ENCODE measurements at regions not wholly inside any gene's neighbourhood (a gene's known extent, or its start where the extent isn't known, plus 50 kb on each side); places are given as distances from the start of the nearest gene placed in this dataset.

GRCh38 chr9:103992938-103993579 lies 101.0 kb upstream of the SMC2 start:
- ATAC-seq (no peak), DNase-seq (no peak)
- H3K4me3 Mint-ChIP-seq = no peak overlapping the region
- H3K36me3 Mint-ChIP-seq = no peaks in the 10 kb centered on the region
- H3K27me3 Mint-ChIP-seq = no peaks in the 10 kb centered on the region
- H3K4me1 Mint-ChIP-seq = peaks cover 27% of the 10 kb centered on the region
- no peaks in the 10 kb centered on the region for H3K9me3 Mint-ChIP-seq (ENCODE audit: low read depth)
- CTCF ChIA-PET = no interaction called here
- no peak overlapping the region for H3K27ac Mint-ChIP-seq

GRCh38 chr9:103997856-103998370 lies 96.2 kb upstream of the SMC2 start:
- DNase-seq = no peak
- H3K27ac Mint-ChIP-seq = no peak overlapping the region
- CTCF ChIA-PET = no interaction called here
- H3K9me3 Mint-ChIP-seq (ENCODE audit: low read depth) = no peaks in the 10 kb centered on the region
- no peak overlapping the region for H3K4me3 Mint-ChIP-seq
- H3K4me1 Mint-ChIP-seq = peaks cover under 1% of the 10 kb centered on the region
- no peak for ATAC-seq
- no peaks in the 10 kb centered on the region for H3K36me3 Mint-ChIP-seq
- peaks cover 13% of the 10 kb centered on the region for H3K27me3 Mint-ChIP-seq

- CTCF ChIA-PET = no interaction called here
These were observed 94.6 kb upstream of the SMC2 start for GRCh38 chr9:103999375-104000062.

GRCh38 chr9:104009826-104010225 lies 84.3 kb upstream of the SMC2 start:
- H3K4me1 Mint-ChIP-seq = no peaks in the 10 kb centered on the region
- no peak for DNase-seq
- H3K9me3 Mint-ChIP-seq (ENCODE audit: low read depth) = no peaks in the 10 kb centered on the region
- H3K27me3 Mint-ChIP-seq = no peaks in the 10 kb centered on the region
- CTCF ChIA-PET = interaction anchor here (0.6 kb wide), 1 partner anchor 987 kb away, joined by 3 read pairs; no protein-coding TSS in a partner anchor
- no peak for ATAC-seq
- H3K27ac Mint-ChIP-seq = no peak overlapping the region
- no peaks in the 10 kb centered on the region for H3K36me3 Mint-ChIP-seq
- no peak overlapping the region for H3K4me3 Mint-ChIP-seq

More at GRCh38 chr9:103999375-104000062, 94.6 kb upstream of the SMC2 start:
- no peak overlapping the region for H3K4me3 Mint-ChIP-seq
- no peak for ATAC-seq
- H3K27ac Mint-ChIP-seq = no peak overlapping the region
- no peaks in the 10 kb centered on the region for H3K9me3 Mint-ChIP-seq (ENCODE audit: low read depth)
- H3K4me1 Mint-ChIP-seq = no peaks in the 10 kb centered on the region
- no peaks in the 10 kb centered on the region for H3K36me3 Mint-ChIP-seq
- no peak for DNase-seq
- peaks cover 13% of the 10 kb centered on the region for H3K27me3 Mint-ChIP-seq

- peaks cover 3% of the 10 kb centered on the region for H3K27me3 Mint-ChIP-seq
- H3K4me3 Mint-ChIP-seq = no peak overlapping the region
- CTCF ChIA-PET = no interaction called here
- peaks cover under 1% of the 10 kb centered on the region for H3K4me1 Mint-ChIP-seq
- no peak for ATAC-seq
- H3K9me3 Mint-ChIP-seq (ENCODE audit: low read depth) = no peaks in the 10 kb centered on the region
- no peak for DNase-seq
- H3K27ac Mint-ChIP-seq = no peak overlapping the region
- H3K36me3 Mint-ChIP-seq = no peaks in the 10 kb centered on the region
These were observed 72.0 kb upstream of the SMC2 start for GRCh38 chr9:104022083-104022482.

GRCh38 chr9:104025104-104025503 lies 69.0 kb upstream of the SMC2 start:
- Mint-ChIP-seq H3K27ac (no peak overlapping the region), H3K4me1 (peaks cover 18% of the 10 kb centered on the region), H3K9me3 (ENCODE audit: low read depth) (no peaks in the 10 kb centered on the region), H3K4me3 (no peak overlapping the region), H3K36me3 (no peaks in the 10 kb centered on the region), H3K27me3 (peaks cover 3% of the 10 kb centered on the region)
- DNase-seq = no peak
- ATAC-seq = no peak
- CTCF ChIA-PET = no interaction called here

GRCh38 chr9:104025945-104026344 lies 68.2 kb upstream of the SMC2 start:
- DNase-seq = no peak
- CTCF ChIA-PET = no interaction called here
- no peaks in the 10 kb centered on the region for H3K36me3 Mint-ChIP-seq
- no peak overlapping the region for H3K27ac Mint-ChIP-seq
- H3K9me3 Mint-ChIP-seq (ENCODE audit: low read depth) = no peaks in the 10 kb centered on the region
- peaks cover 18% of the 10 kb centered on the region for H3K4me1 Mint-ChIP-seq
- no peak for ATAC-seq
- no peak overlapping the region for H3K4me3 Mint-ChIP-seq
- H3K27me3 Mint-ChIP-seq = peaks cover 5% of the 10 kb centered on the region

- Mint-ChIP-seq H3K27me3 (peaks cover 5% of the 10 kb centered on the region), H3K4me1 (peaks cover 18% of the 10 kb centered on the region), H3K9me3 (ENCODE audit: low read depth) (no peaks in the 10 kb centered on the region), H3K36me3 (no peaks in the 10 kb centered on the region), H3K27ac (no peak overlapping the region), H3K4me3 (no peak overlapping the region)
- CTCF ChIA-PET = no interaction called here
- DNase-seq = no peak
- no peak for ATAC-seq
These were observed 66.8 kb upstream of the SMC2 start for GRCh38 chr9:104027295-104027694.

- DNase-seq (no peak), ATAC-seq (peak; percentile 42)
- Mint-ChIP-seq H3K4me1 (peaks cover 18% of the 10 kb centered on the region), H3K27ac (no peak overlapping the region), H3K36me3 (no peaks in the 10 kb centered on the region), H3K4me3 (no peak overlapping the region), H3K27me3 (peaks cover 8% of the 10 kb centered on the region), H3K9me3 (ENCODE audit: low read depth) (no peaks in the 10 kb centered on the region)
- CTCF ChIA-PET = no interaction called here
These were observed 65.3 kb upstream of the SMC2 start for GRCh38 chr9:104028827-104029226.

Data from activated CD8-positive, alpha-beta memory T cell treated with anti-CD3 and anti-CD28 coated beads, Interleukin-2, amount 10 ng/mL, durations not matched to agents 7 days and 5 days (primary cell).